NCI-H146 (cell line): ENCODE measurements at regions not wholly inside any gene's neighbourhood (a gene's known extent, or its start where the extent isn't known, plus 50 kb on each side); places are given as distances from the start of the nearest gene placed in this dataset.

ENCODE experiments used
- DNase-seq: peaks from one replicate; lab custom pipeline; 2025; lab: John Stamatoyannopoulos, UW

GRCh38 chr10:54983255-54983654 lies 182.2 kb upstream of the PCDH15 start:
- DNase-seq: no peak

GRCh38 chr10:54962134-54962900 lies 161.3 kb upstream of the PCDH15 start:
- no peak for DNase-seq

GRCh38 chr10:54961040-54961439 lies 160.0 kb upstream of the PCDH15 start:
- DNase-seq: no peak

GRCh38 chr10:54958844-54959243 lies 157.8 kb upstream of the PCDH15 start:
- DNase-seq: no peak

GRCh38 chr10:54947605-54948004 lies 146.6 kb upstream of the PCDH15 start:
- no peak for DNase-seq

GRCh38 chr10:54940418-54940817 lies 139.4 kb upstream of the PCDH15 start:
- no peak for DNase-seq

- DNase-seq: no peak
Measured at GRCh38 chr10:54914049-54914448, 113.0 kb upstream of the PCDH15 start.

GRCh38 chr10:54909165-54909564 lies 108.1 kb upstream of the PCDH15 start:
- no peak for DNase-seq

- DNase-seq: no peak
Measured at GRCh38 chr10:54908019-54908418, 107.0 kb upstream of the PCDH15 start.

GRCh38 chr10:54906940-54907339 lies 105.9 kb upstream of the PCDH15 start:
- DNase-seq: no peak

GRCh38 chr10:54905578-54906192 lies 104.7 kb upstream of the PCDH15 start:
- no peak for DNase-seq

GRCh38 chr10:54904833-54905232 lies 103.8 kb upstream of the PCDH15 start:
- DNase-seq: no peak

- DNase-seq: no peak
Measured at GRCh38 chr10:54903745-54904144, 102.7 kb upstream of the PCDH15 start.

GRCh38 chr10:54900584-54900983 lies 99.6 kb upstream of the PCDH15 start:
- no peak for DNase-seq

GRCh38 chr10:54880996-54881395 lies 80.0 kb upstream of the PCDH15 start:
- no peak for DNase-seq

- no peak for DNase-seq
Measured at GRCh38 chr10:54869022-54869421, 68.0 kb upstream of the PCDH15 start.

GRCh38 chr10:54866666-54867065 lies 65.6 kb upstream of the PCDH15 start:
- DNase-seq: no peak

- DNase-seq: no peak
Measured at GRCh38 chr10:54854843-54855242, 53.8 kb upstream of the PCDH15 start.

GRCh38 chr10:54854389-54854788 lies 53.4 kb upstream of the PCDH15 start:
- DNase-seq: no peak

GRCh38 chr10:54853883-54854282 lies 52.9 kb upstream of the PCDH15 start:
- no peak for DNase-seq
